Loucy (cell line): ENCODE measurements at regions not wholly inside any gene's neighbourhood (a gene's known extent, or its start where the extent isn't known, plus 50 kb on each side); places are given as distances from the start of the nearest gene placed in this dataset.

Experiments used
- H2AFZ ChIP-seq: fragments of 200-600 bp; sonication (generic); 2 replicates; pipeline ENCODE4 v1.6.0; 2016; ENCODE audit warnings: antibody characterized with exemption, mild to moderate bottlenecking, low read length, moderate library complexity
- H3F3A ChIP-seq: fragments of 200-600 bp; 2 replicates; pipeline ENCODE4 v1.6.0; 2016; ENCODE audit warnings: antibody characterized with exemption, low read depth, mild to moderate bottlenecking
- H3K27me3 ChIP-seq: fragments of 200-600 bp; sonication (generic); 2 replicates; pipeline ENCODE4 v1.6.1; 2014; ENCODE audit warnings: low read length, mild to moderate bottlenecking; ENCODE audit not compliant: insufficient read depth, poor library complexity, severe bottlenecking
- H3K36me3 ChIP-seq: fragments of 200-600 bp; sonication (generic); 2 replicates; pipeline ENCODE4 v1.6.1; 2016; ENCODE audit warnings: low read length; ENCODE audit not compliant: insufficient read depth
- H3K4me1 ChIP-seq: fragments of 200-600 bp; sonication (generic); 2 replicates; pipeline ENCODE4 v1.5.1; 2014; ENCODE audit warnings: low read length, mild to moderate bottlenecking; ENCODE audit not compliant: insufficient read depth, poor library complexity, severe bottlenecking
- H3K4me2 ChIP-seq: fragments of 200-600 bp; sonication (generic); 2 replicates; pipeline ENCODE4 v1.6.0; 2014; ENCODE audit warnings: antibody characterized with exemption, low read length, low read depth, mild to moderate bottlenecking; ENCODE audit not compliant: poor library complexity, severe bottlenecking
- H3K4me3 ChIP-seq: fragments of 200-600 bp; sonication (generic); 2 replicates; pipeline ENCODE4 v1.5.1; 2014; ENCODE audit warnings: low read length, mild to moderate bottlenecking, mixed read lengths; ENCODE audit not compliant: poor library complexity, severe bottlenecking
- H3K79me2 ChIP-seq: fragments of 200-600 bp; sonication (generic); 2 replicates; pipeline ENCODE4 v1.6.1; 2014; ENCODE audit warnings: low read length; ENCODE audit not compliant: insufficient read depth
- H3K9ac ChIP-seq: fragments of 200-600 bp; sonication (generic); 2 replicates; pipeline ENCODE4 v1.6.0; 2014; ENCODE audit warnings: mild to moderate bottlenecking, low read depth, low read length, moderate library complexity; ENCODE audit not compliant: poor library complexity, severe bottlenecking
- H3K9me2 ChIP-seq: fragments of 200-600 bp; sonication (generic); replicated peaks from 2 replicates; pipeline ENCODE4 v1.6.1; 2016; ENCODE audit warnings: low read depth, low read length, mixed read lengths
- H3K9me3 ChIP-seq: fragments of 200-600 bp; sonication (generic); 2 replicates; pipeline ENCODE4 v1.6.1; 2014; ENCODE audit warnings: mild to moderate bottlenecking, antibody characterized with exemption, low read length, low read depth; ENCODE audit not compliant: insufficient read depth
- H4K20me1 ChIP-seq: fragments of 200-600 bp; sonication (generic); 2 replicates; pipeline ENCODE4 v1.6.0; 2014; ENCODE audit warnings: antibody characterized with exemption, low read length, mild to moderate bottlenecking; ENCODE audit not compliant: insufficient read depth, poor library complexity, severe bottlenecking
- CTCF ChIP-seq: fragments of 200-600 bp; sonication (generic); conservative IDR thresholded peaks from 2 replicates; pipeline ENCODE4 v1.5.1; 2014; ENCODE audit warnings: mild to moderate bottlenecking, antibody characterized with exemption, low read length
- EZH2phosphoT487 ChIP-seq: fragments of 200-600 bp; IDR thresholded peaks from 2 replicates; pipeline ENCODE4 v1.6.1; 2018; ENCODE audit warnings: antibody characterized with exemption, mild to moderate bottlenecking, moderate library complexity, borderline replicate concordance

- Histone ChIP-seq H3K4me1 (peaks cover 52% of the 10 kb centered on the region), H3K4me2 (peak overlapping the region; percentile 69), H3K27me3 (no peaks in the 10 kb centered on the region)
These were observed 115.7 kb upstream of the IQSEC1 start for GRCh38 chr3:13188975-13189374.

DNA sequence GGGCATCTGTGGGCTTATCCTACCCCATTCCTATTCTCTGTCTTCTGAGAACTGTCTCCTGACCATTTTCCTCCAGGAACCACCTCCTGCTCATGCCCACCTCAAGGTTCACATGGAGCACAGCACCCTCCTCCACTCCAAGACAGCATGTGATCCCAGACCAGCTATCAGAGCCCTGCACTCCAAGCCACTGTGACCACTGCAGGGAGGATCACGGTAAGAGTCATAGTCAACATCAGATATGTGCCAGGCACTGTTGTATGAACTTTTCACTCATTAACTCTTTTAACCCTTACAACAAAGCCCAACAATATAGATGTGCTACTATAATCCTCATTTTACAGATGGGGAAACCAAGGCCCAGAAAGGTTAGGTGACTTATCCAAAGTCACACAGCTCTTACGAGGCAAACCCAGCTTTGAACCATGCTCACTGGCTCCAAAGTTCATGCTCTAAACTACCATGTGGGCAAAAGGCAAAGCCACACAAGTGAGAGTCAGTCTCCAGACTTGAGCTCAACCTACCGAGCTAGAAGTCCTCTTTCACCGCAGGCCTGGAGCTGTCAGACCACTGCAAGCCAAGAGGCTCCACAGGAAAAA lies 115.1 kb upstream of the IQSEC1 start:
- Histone ChIP-seq H3K4me1 (peaks cover 45% of the 10 kb centered on the region), H3K79me2 (no peaks in the 10 kb centered on the region), H3K9me2 (no peaks in the 10 kb centered on the region), H4K20me1 (no peaks in the 10 kb centered on the region), H3K9ac (peak overlapping the region; percentile 63), H3K9me3 (no peaks in the 10 kb centered on the region), H2AFZ (no peak overlapping the region), H3K4me3 (peak overlapping the region; percentile 46), H3F3A (no peaks in the 10 kb centered on the region), H3K4me2 (peak overlapping the region; percentile 69), H3K27me3 (no peaks in the 10 kb centered on the region), H3K36me3 (no peaks in the 10 kb centered on the region)
- TF ChIP-seq CTCF: no peak
- TF ChIP-seq EZH2phosphoT487: no peak

More at GRCh38 chr3:13188975-13189374, 115.7 kb upstream of the IQSEC1 start:
- Histone ChIP-seq H3K4me3 (peak overlapping the region; percentile 46), H3F3A (no peaks in the 10 kb centered on the region), H3K9ac (peak overlapping the region; percentile 63), H3K79me2 (no peaks in the 10 kb centered on the region), H2AFZ (no peak overlapping the region), H3K9me3 (no peaks in the 10 kb centered on the region), H3K36me3 (no peaks in the 10 kb centered on the region), H3K9me2 (no peaks in the 10 kb centered on the region), H4K20me1 (no peaks in the 10 kb centered on the region)
- no peak for TF ChIP-seq EZH2phosphoT487
- TF ChIP-seq CTCF: no peak

DNA sequence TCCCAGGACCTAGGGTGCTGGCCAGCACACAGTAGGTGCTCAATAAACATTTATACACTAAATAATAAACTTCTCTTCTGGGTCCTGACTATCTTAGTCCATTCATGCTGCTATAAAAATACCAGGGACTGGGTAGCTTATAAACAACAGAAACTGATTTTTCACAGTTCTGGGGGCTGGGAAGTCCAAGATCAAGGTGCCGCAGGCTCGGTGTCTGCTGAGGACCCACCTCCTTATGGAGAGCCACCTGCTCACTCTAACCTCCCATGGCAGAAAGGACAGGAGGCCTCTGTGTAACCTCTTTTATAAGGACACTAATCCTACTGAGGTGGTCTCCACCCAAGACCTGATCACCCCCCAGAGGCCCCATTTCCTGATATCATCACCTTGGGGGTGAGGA lies 114.4 kb upstream of the IQSEC1 start:
- H3K36me3 ChIP-seq: no peaks in the 10 kb centered on the region
- H3K79me2 ChIP-seq: no peaks in the 10 kb centered on the region
- no peaks in the 10 kb centered on the region for H3K27me3 ChIP-seq
- no peak overlapping the region for H3K9ac ChIP-seq
- no peak overlapping the region for H2AFZ ChIP-seq
- H3K9me2 ChIP-seq: no peaks in the 10 kb centered on the region
- H3F3A ChIP-seq: no peaks in the 10 kb centered on the region
- no peak overlapping the region for H3K4me3 ChIP-seq
- H4K20me1 ChIP-seq: no peaks in the 10 kb centered on the region
- no peak overlapping the region for H3K4me2 ChIP-seq
- no peaks in the 10 kb centered on the region for H3K9me3 ChIP-seq
- peaks cover 39% of the 10 kb centered on the region for H3K4me1 ChIP-seq
- TF ChIP-seq EZH2phosphoT487 (no peak), CTCF (no peak)
